DOHH2 (cell line): ENCODE measurements at regions not wholly inside any gene's neighbourhood (a gene's known extent, or its start where the extent isn't known, plus 50 kb on each side); places are given as distances from the start of the nearest gene placed in this dataset.

Experiments
- CTCF ChIP-seq: fragments of 200-600 bp; sonication (generic); IDR thresholded peaks from one replicate; pipeline ENCODE4 v1.5.1; 2014; ENCODE audit warnings: antibody characterized with exemption, mild to moderate bottlenecking, low read depth, low read length; ENCODE audit not compliant: poor library complexity, severe bottlenecking
- EZH2phosphoT487 ChIP-seq: fragments of 200-600 bp; sonication (generic); IDR thresholded peaks from 2 replicates; pipeline ENCODE4 v1.6.1; 2017; ENCODE audit warnings: borderline replicate concordance, mild to moderate bottlenecking, antibody characterized with exemption, low read length, moderate library complexity, mixed read lengths

- TF ChIP-seq CTCF = no peak
- TF ChIP-seq EZH2phosphoT487 = no peak
These were observed 2067.3 kb upstream of the AGA start for GRCh38 chr4:179509489-179509888.
